Mucosa of stomach (tissue), 1 donor: ENCODE measurements at regions not wholly inside any gene's neighbourhood (a gene's known extent, or its start where the extent isn't known, plus 50 kb on each side); places are given as distances from the start of the nearest gene placed in this dataset.
"Not testable (repeated sequence)": the region's sequence is repeated elsewhere in the genome, so short reads cannot be mapped to it uniquely, and the experiment has no call there.

Experiments
- H3K27me3 ChIP-seq: one replicate; pipeline ENCODE4 v1.7.0; 2013; ENCODE audit warnings: mild to moderate bottlenecking, low read length; ENCODE audit not compliant: control insufficient read depth, insufficient read depth
- H3K36me3 ChIP-seq: one replicate; pipeline ENCODE4 v1.7.0; 2013; ENCODE audit warnings: low read length; ENCODE audit not compliant: control insufficient read depth, insufficient read depth
- H3K4me1 ChIP-seq: one replicate; pipeline ENCODE4 v1.7.0; 2013; ENCODE audit warnings: mild to moderate bottlenecking, low read length; ENCODE audit not compliant: control insufficient read depth, insufficient read depth
- H3K4me3 ChIP-seq: one replicate; pipeline ENCODE4 v1.7.0; 2013; ENCODE audit warnings: low read length
- H3K9ac ChIP-seq: one replicate; pipeline ENCODE4 v1.7.0; 2013; ENCODE audit warnings: mild to moderate bottlenecking, low read length, moderate library complexity
- H3K9me3 ChIP-seq: one replicate; pipeline ENCODE4 v1.7.0; 2013; ENCODE audit warnings: mild to moderate bottlenecking, low read length, moderate library complexity; ENCODE audit not compliant: control insufficient read depth
- donor health status: Pancreatic carcinoma.

- Histone ChIP-seq H3K9me3 (no peaks in the 10 kb centered on the region), H3K4me1 (no peaks in the 10 kb centered on the region), H3K27me3 (no peaks in the 10 kb centered on the region), H3K4me3 (no peak overlapping the region), H3K9ac (no peak overlapping the region), H3K36me3 (no peaks in the 10 kb centered on the region)
Measured at GRCh38 chr13:90717451-90717936, 630.0 kb upstream of the MIR17HG start.

- Histone ChIP-seq H3K9me3 (no peaks in the 10 kb centered on the region), H3K27me3 (no peaks in the 10 kb centered on the region), H3K36me3 (no peaks in the 10 kb centered on the region), H3K4me1 (no peaks in the 10 kb centered on the region), H3K9ac (no peak overlapping the region), H3K4me3 (no peak overlapping the region)
Measured at GRCh38 chr13:90719461-90719860, 628.0 kb upstream of the MIR17HG start.

GRCh38 chr13:90721937-90722336 lies 625.5 kb upstream of the MIR17HG start:
- Histone ChIP-seq H3K36me3 (no peaks in the 10 kb centered on the region), H3K9me3 (no peaks in the 10 kb centered on the region), H3K4me3 (no peak overlapping the region), H3K27me3 (no peaks in the 10 kb centered on the region), H3K9ac (no peak overlapping the region), H3K4me1 (no peaks in the 10 kb centered on the region)

- Histone ChIP-seq H3K36me3 (no peaks in the 10 kb centered on the region), H3K4me3 (no peak overlapping the region), H3K4me1 (no peaks in the 10 kb centered on the region), H3K9ac (no peak overlapping the region), H3K27me3 (no peaks in the 10 kb centered on the region), H3K9me3 (no peaks in the 10 kb centered on the region)
Measured at GRCh38 chr13:90723381-90723780, 624.1 kb upstream of the MIR17HG start.

GRCh38 chr13:90726375-90726774 lies 621.1 kb upstream of the MIR17HG start:
- H3K4me3 ChIP-seq: no peak overlapping the region
- H3K27me3 ChIP-seq: no peaks in the 10 kb centered on the region
- no peaks in the 10 kb centered on the region for H3K4me1 ChIP-seq
- no peaks in the 10 kb centered on the region for H3K9me3 ChIP-seq
- H3K9ac ChIP-seq: no peak overlapping the region
- H3K36me3 ChIP-seq: no peaks in the 10 kb centered on the region

GRCh38 chr13:90732049-90732448 lies 615.4 kb upstream of the MIR17HG start:
- Histone ChIP-seq H3K9ac (no peak overlapping the region), H3K36me3 (no peaks in the 10 kb centered on the region), H3K4me3 (no peak overlapping the region), H3K27me3 (no peaks in the 10 kb centered on the region), H3K9me3 (no peaks in the 10 kb centered on the region), H3K4me1 (no peaks in the 10 kb centered on the region)

GRCh38 chr13:90734497-90734896 lies 613.0 kb upstream of the MIR17HG start:
- not testable (repeated sequence) for H3K4me1 ChIP-seq, H3K36me3 ChIP-seq, H3K9me3 ChIP-seq, H3K27me3 ChIP-seq, H3K9ac ChIP-seq, H3K4me3 ChIP-seq

GRCh38 chr13:90738881-90739280 lies 608.6 kb upstream of the MIR17HG start:
- Histone ChIP-seq H3K4me1 (no peaks in the 10 kb centered on the region), H3K4me3 (no peak overlapping the region), H3K9ac (no peak overlapping the region), H3K27me3 (no peaks in the 10 kb centered on the region), H3K36me3 (no peaks in the 10 kb centered on the region), H3K9me3 (no peaks in the 10 kb centered on the region)

GRCh38 chr13:90740099-90740498 lies 607.4 kb upstream of the MIR17HG start:
- Histone ChIP-seq H3K9me3 (no peaks in the 10 kb centered on the region), H3K27me3 (no peaks in the 10 kb centered on the region), H3K36me3 (no peaks in the 10 kb centered on the region), H3K4me1 (no peaks in the 10 kb centered on the region), H3K4me3 (no peak overlapping the region), H3K9ac (no peak overlapping the region)

GRCh38 chr13:90742381-90742780 lies 605.1 kb upstream of the MIR17HG start:
- Histone ChIP-seq H3K9ac (no peak overlapping the region), H3K9me3 (no peaks in the 10 kb centered on the region), H3K36me3 (no peaks in the 10 kb centered on the region), H3K4me1 (no peaks in the 10 kb centered on the region), H3K4me3 (no peak overlapping the region), H3K27me3 (no peaks in the 10 kb centered on the region)

GRCh38 chr13:90746230-90746629 lies 601.3 kb upstream of the MIR17HG start:
- H3K4me1 ChIP-seq: no peaks in the 10 kb centered on the region
- H3K9me3 ChIP-seq: no peaks in the 10 kb centered on the region
- H3K36me3 ChIP-seq: no peaks in the 10 kb centered on the region
- H3K27me3 ChIP-seq: no peaks in the 10 kb centered on the region
- H3K4me3 ChIP-seq: no peak overlapping the region
- no peak overlapping the region for H3K9ac ChIP-seq

- no peaks in the 10 kb centered on the region for H3K27me3 ChIP-seq
- H3K36me3 ChIP-seq: no peaks in the 10 kb centered on the region
- H3K4me3 ChIP-seq: no peak overlapping the region
Measured at GRCh38 chr13:90750021-90750420, 597.5 kb upstream of the MIR17HG start.

GRCh38 chr13:90751026-90751425 lies 596.5 kb upstream of the MIR17HG start:
- Histone ChIP-seq H3K4me1 (no peaks in the 10 kb centered on the region), H3K9me3 (no peaks in the 10 kb centered on the region), H3K9ac (no peak overlapping the region), H3K4me3 (no peak overlapping the region), H3K36me3 (no peaks in the 10 kb centered on the region), H3K27me3 (no peaks in the 10 kb centered on the region)

More at GRCh38 chr13:90750021-90750420, 597.5 kb upstream of the MIR17HG start:
- Histone ChIP-seq H3K4me1 (no peaks in the 10 kb centered on the region), H3K9me3 (no peaks in the 10 kb centered on the region), H3K9ac (no peak overlapping the region)
